Neural progenitor cell (in vitro differentiated cells): ENCODE measurements at regions not wholly inside any gene's neighbourhood (a gene's known extent, or its start where the extent isn't known, plus 50 kb on each side); places are given as distances from the start of the nearest gene placed in this dataset.

ENCODE experiments used
- DNase-seq: peaks from one replicate; pipeline ENCODE4 v3.0.0-alpha.2; 2016; ENCODE audit warnings: low spot score
- H2AFZ ChIP-seq: fragments of 200-600 bp; sonication (generic); replicated peaks from 2 replicates; pipeline ENCODE4 v1.6.1; 2016; ENCODE audit warnings: antibody characterized with exemption
- H3F3A ChIP-seq: fragments of 200-600 bp; sonication (generic); 2 replicates; pipeline ENCODE4 v1.6.1; 2016; ENCODE audit warnings: antibody characterized with exemption, low read depth
- H3K27ac ChIP-seq: fragments of 200-600 bp; sonication (generic); 2 replicates; pipeline ENCODE4 v1.5.1; 2016; ENCODE audit warnings: mild to moderate bottlenecking
- H3K27me3 ChIP-seq: fragments of 200-600 bp; sonication (generic); 2 replicates; pipeline ENCODE4 v1.6.1; 2016; ENCODE audit warnings: mild to moderate bottlenecking, moderate library complexity
- H3K36me3 ChIP-seq: fragments of 200-600 bp; sonication (generic); 2 replicates; pipeline ENCODE4 v1.5.1; 2016
- H3K4me1 ChIP-seq: fragments of 200-600 bp; sonication (generic); 2 replicates; pipeline ENCODE4 v1.6.1; 2016; ENCODE audit warnings: mixed run types
- H3K4me2 ChIP-seq: fragments of 200-600 bp; sonication (generic); 2 replicates; pipeline ENCODE4 v1.6.1; 2016
- H3K4me3 ChIP-seq: fragments of 200-600 bp; sonication (generic); 2 replicates; pipeline ENCODE4 v1.5.1; 2016
- H3K79me2 ChIP-seq: fragments of 200-600 bp; sonication (generic); 2 replicates; pipeline ENCODE4 v1.6.1; 2016; ENCODE audit warnings: low read depth
- H3K9ac ChIP-seq: fragments of 200-600 bp; sonication (generic); 2 replicates; pipeline ENCODE4 v1.6.1; 2016
- H3K9me3 ChIP-seq: fragments of 200-600 bp; sonication (generic); 2 replicates; pipeline ENCODE4 v1.5.1; 2016; ENCODE audit warnings: low read depth
- H4K20me1 ChIP-seq: fragments of 200-600 bp; sonication (generic); 2 replicates; pipeline ENCODE4 v1.6.1; 2016; ENCODE audit warnings: low read depth
- H3K27ac Mint-ChIP-seq: 3 replicates; pipeline ENCODE4 v1.8.0; 2021; ENCODE audit warnings: mixed read lengths
- H3K27me3 Mint-ChIP-seq: 2 replicates; pipeline ENCODE4 v1.8.0; 2022; ENCODE audit warnings: low read depth, mild to moderate bottlenecking, inconsistent platforms, moderate library complexity, mixed read lengths; ENCODE audit not compliant: insufficient read depth
- H3K36me3 Mint-ChIP-seq: 3 replicates; pipeline ENCODE4 v1.8.0; 2021; ENCODE audit warnings: mixed read lengths
- H3K4me1 Mint-ChIP-seq: 3 replicates; pipeline ENCODE4 v1.8.0; 2021; ENCODE audit warnings: mixed read lengths
- H3K4me3 Mint-ChIP-seq: 3 replicates; pipeline ENCODE4 v1.8.0; 2021; ENCODE audit warnings: mild to moderate bottlenecking, moderate library complexity, mixed read lengths
- H3K9me3 Mint-ChIP-seq: 3 replicates; pipeline ENCODE4 v1.8.0; 2020; ENCODE audit warnings: mixed read lengths
- CTCF ChIP-seq: fragments of 200-600 bp; sonication (generic); IDR thresholded peaks from 2 replicates; pipeline ENCODE4 v1.5.1; 2017; ENCODE audit warnings: antibody characterized with exemption, mild to moderate bottlenecking
- EZH2 ChIP-seq: fragments of 200-600 bp; sonication (generic); IDR thresholded peaks from 2 replicates; pipeline ENCODE4 v1.6.1; 2017; ENCODE audit warnings: antibody characterized with exemption, mild to moderate bottlenecking, moderate library complexity
- EZH2phosphoT487 ChIP-seq: fragments of 200-600 bp; sonication (generic); IDR thresholded peaks from 2 replicates; pipeline ENCODE4 v1.6.1; 2017; ENCODE audit warnings: antibody characterized with exemption

- no peak overlapping the region for H3K4me3 Mint-ChIP-seq
- Histone ChIP-seq H3K9ac (no peak overlapping the region), H3F3A (peaks cover 11% of the 10 kb centered on the region), H3K4me2 (no peak overlapping the region), H4K20me1 (no peaks in the 10 kb centered on the region), H3K4me1 (peaks cover 14% of the 10 kb centered on the region), H3K27me3 (no peaks in the 10 kb centered on the region), H3K27ac (no peak overlapping the region), H3K9me3 (no peaks in the 10 kb centered on the region), H2AFZ (no peak overlapping the region), H3K79me2 (no peaks in the 10 kb centered on the region), H3K4me3 (no peak overlapping the region), H3K36me3 (no peaks in the 10 kb centered on the region)
- peaks cover 2% of the 10 kb centered on the region for H3K9me3 Mint-ChIP-seq
- H3K36me3 Mint-ChIP-seq: no peaks in the 10 kb centered on the region
- no peak for TF ChIP-seq EZH2phosphoT487
- no peak for TF ChIP-seq CTCF
- no peak for TF ChIP-seq EZH2
- no peaks in the 10 kb centered on the region for H3K27me3 Mint-ChIP-seq
- no peaks in the 10 kb centered on the region for H3K4me1 Mint-ChIP-seq
- H3K27ac Mint-ChIP-seq: no peak overlapping the region
- DNase-seq: no peak
Observed at GRCh38 chr1:218616681-218617080, 271.5 kb downstream of the TGFB2 start.

- no peaks in the 10 kb centered on the region for H3K27me3 Mint-ChIP-seq
- no peak overlapping the region for H2AFZ ChIP-seq
- H3K9me3 ChIP-seq: no peaks in the 10 kb centered on the region
- no peak overlapping the region for H3K4me3 Mint-ChIP-seq
- no peaks in the 10 kb centered on the region for H3K27me3 ChIP-seq
- H3K36me3 Mint-ChIP-seq: no peaks in the 10 kb centered on the region
- no peak for DNase-seq
- peaks cover 11% of the 10 kb centered on the region for H3F3A ChIP-seq
- H3K27ac ChIP-seq: peak overlapping the region; percentile 35
- H3K36me3 ChIP-seq: no peaks in the 10 kb centered on the region
- H3K9ac ChIP-seq: no peak overlapping the region
- H3K9me3 Mint-ChIP-seq: no peaks in the 10 kb centered on the region
- no peak overlapping the region for H3K27ac Mint-ChIP-seq
- no peak overlapping the region for H3K4me2 ChIP-seq
- no peak overlapping the region for H3K4me3 ChIP-seq
- H3K4me1 Mint-ChIP-seq: no peaks in the 10 kb centered on the region
- H3K4me1 ChIP-seq: peaks cover 14% of the 10 kb centered on the region
- H4K20me1 ChIP-seq: no peaks in the 10 kb centered on the region
- TF ChIP-seq EZH2phosphoT487 (no peak), EZH2 (no peak), CTCF (no peak)
- no peaks in the 10 kb centered on the region for H3K79me2 ChIP-seq
Observed at GRCh38 chr1:218617986-218618385, 272.9 kb downstream of the TGFB2 start.

DNA sequence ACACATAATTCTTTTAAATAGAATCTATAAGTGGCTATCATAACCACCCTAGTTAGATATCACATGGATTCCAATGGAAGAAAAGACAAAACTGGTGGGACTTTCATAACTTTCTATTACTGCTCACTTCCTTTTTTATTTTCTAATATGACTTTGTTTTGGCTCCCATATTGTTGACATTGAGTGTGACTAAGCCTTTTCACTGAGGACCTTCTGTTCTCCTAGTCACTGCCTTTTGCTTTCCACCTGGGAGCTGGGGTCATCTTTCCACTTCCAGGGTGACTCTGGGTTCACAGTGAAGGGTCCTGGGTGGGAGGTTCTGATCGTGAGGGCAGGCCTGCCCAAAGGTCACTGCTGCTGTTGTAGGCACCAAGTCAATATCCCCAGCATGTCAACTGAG lies 275.8 kb downstream of the TGFB2 start:
- no peaks in the 10 kb centered on the region for H3K36me3 Mint-ChIP-seq
- Histone ChIP-seq H3K36me3 (no peaks in the 10 kb centered on the region), H3K4me2 (no peak overlapping the region), H3K27me3 (no peaks in the 10 kb centered on the region), H3K4me1 (peaks cover 14% of the 10 kb centered on the region), H2AFZ (no peak overlapping the region), H4K20me1 (no peaks in the 10 kb centered on the region), H3K79me2 (no peaks in the 10 kb centered on the region), H3K9me3 (no peaks in the 10 kb centered on the region), H3K27ac (no peak overlapping the region), H3F3A (peaks cover 11% of the 10 kb centered on the region), H3K9ac (no peak overlapping the region), H3K4me3 (no peak overlapping the region)
- H3K4me1 Mint-ChIP-seq: no peaks in the 10 kb centered on the region
- TF ChIP-seq CTCF: no peak
- TF ChIP-seq EZH2: no peak
- TF ChIP-seq EZH2phosphoT487: no peak
- H3K4me3 Mint-ChIP-seq: no peak overlapping the region
- no peaks in the 10 kb centered on the region for H3K9me3 Mint-ChIP-seq
- H3K27ac Mint-ChIP-seq: no peak overlapping the region
- H3K27me3 Mint-ChIP-seq: no peaks in the 10 kb centered on the region
- no peak for DNase-seq
